Body of pancreas (tissue), 4 donors: ENCODE measurements at regions not wholly inside any gene's neighbourhood (a gene's known extent, or its start where the extent isn't known, plus 50 kb on each side); places are given as distances from the start of the nearest gene placed in this dataset.

ENCODE experiments used
- ATAC-seq: fragments of 150-250 bp; one replicate; pipeline ENCODE4 v1.9.1; 2016
- DNase-seq, 4 donors: peaks; one replicate each; pipeline ENCODE4 v3.0.0-alpha.2; 2019
- H3K27ac ChIP-seq, 4 donors: fragments of 200-600 bp; sonication (generic); 1 replicate in 3 of 4; 2 replicates in 1 of 4; pipeline versions ENCODE4 v1.5.1 to v1.6.1; 2016 to 2019; ENCODE audit warnings: mild to moderate bottlenecking in 1 of 4, mixed read lengths in 1 of 4, moderate library complexity in 1 of 4
- H3K27me3 ChIP-seq, 2 donors: fragments of 200-600 bp; sonication (generic); one replicate each; pipeline ENCODE4 v1.6.0; 2016; ENCODE audit warnings: mild to moderate bottlenecking in 1 of 2
- H3K36me3 ChIP-seq, 2 donors: fragments of 200-600 bp; sonication (generic); replicated peaks in 1 of 2; 2 replicates each; pipeline ENCODE4 v1.5.1; 2016; ENCODE audit warnings: low read depth in 2 of 2; ENCODE audit not compliant: insufficient read depth in 1 of 2
- H3K4me1 ChIP-seq: fragments of 200-600 bp; sonication (generic); one replicate; pipeline ENCODE4 v1.6.0; 2016
- H3K4me3 ChIP-seq, 2 donors: fragments of 200-600 bp; sonication (generic); 1 replicate in 1 of 2; 2 replicates in 1 of 2; pipeline ENCODE4 v1.5.1; 2016 to 2019
- H3K9me3 ChIP-seq, 3 donors: fragments of 200-600 bp; sonication (generic); 1 replicate in 2 of 3; 2 replicates in 1 of 3; pipeline ENCODE4 v1.5.1; 2016
- CTCF ChIP-seq, 7 experiments: fragments of 450-650 bp in 4 of 7; fragments of 200-600 bp in 3 of 7; sonication (generic) in 3 of 7; IDR thresholded peaks; one replicate each; pipeline ENCODE4 v1.5.1; 2016 to 2019; ENCODE audit warnings: antibody characterized with exemption in 7 of 7
- POLR2A ChIP-seq, 3 donors: fragments of 450-650 bp; IDR thresholded peaks; one replicate each; pipeline ENCODE4 v1.6.1; 2016; ENCODE audit warnings: antibody characterized with exemption in 3 of 3, mild to moderate bottlenecking in 2 of 3
- WGBS, 2 donors: methylation state at CpG; one replicate each; pipeline ENCODE4 v1.1.5; 2017; 5-methylcytosine and 5-hydroxymethylcytosine counted together
- intact Hi-C: fragments of 100-400 bp; cut with DNase I; formaldehyde crosslinking; loops from one replicate; pipeline ENCODE4 v1.15.1; 2023

DNA sequence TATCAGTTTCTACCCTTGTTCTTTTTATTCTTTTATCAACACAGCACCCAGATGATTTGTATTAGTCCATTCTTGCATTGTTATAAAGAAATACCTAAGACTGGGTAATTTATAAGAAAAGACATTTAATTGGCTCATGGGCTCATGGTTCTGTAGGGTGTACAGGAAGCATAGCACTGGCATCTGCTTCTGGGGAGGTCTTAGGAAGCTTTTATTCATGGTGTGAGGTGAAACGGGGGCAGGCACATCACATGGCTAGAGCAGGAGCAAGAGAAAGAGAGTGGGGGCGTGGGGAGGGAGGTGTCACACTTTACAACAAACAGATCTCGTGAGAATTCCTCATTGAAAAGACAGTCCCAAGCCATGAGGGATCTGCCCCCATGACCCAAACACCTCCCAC is 285.3 kb downstream of the SMARCA1 start:
- H3K27ac ChIP-seq: no peak overlapping the region
- TF ChIP-seq CTCF (IDR thresholded peaks at IDR 0.05) (no peak), POLR2A (IDR thresholded peaks at IDR 0.05) (no peak)
- ATAC-seq: no peak
- no peaks in the 10 kb centered on the region for H3K9me3 ChIP-seq
- H3K27me3 ChIP-seq: no peaks in the 10 kb centered on the region
- no peak for DNase-seq
- H3K4me1 ChIP-seq: no peaks in the 10 kb centered on the region
- intact Hi-C loops: no loop called here
- H3K36me3 ChIP-seq: no peaks in the 10 kb centered on the region
- 61 to 82% methylated on average over 3 of the region's 3 CpGs for WGBS, 2 donors
- H3K4me3 ChIP-seq: no peak overlapping the region

GRCh38 chrX:129235903-129236302 is 287.4 kb downstream of the SMARCA1 start:
- intact Hi-C loops: no loop called here
- H3K27ac ChIP-seq: no peak overlapping the region
- WGBS, 2 donors: 25 to 67% methylated on average over 1 of the region's 1 CpG
- no peaks in the 10 kb centered on the region for H3K36me3 ChIP-seq
- H3K27me3 ChIP-seq: no peaks in the 10 kb centered on the region
- DNase-seq (no peak), ATAC-seq (no peak)
- TF ChIP-seq CTCF (IDR thresholded peaks at IDR 0.05): no peak
- no peak for TF ChIP-seq POLR2A (IDR thresholded peaks at IDR 0.05)
- H3K4me3 ChIP-seq: no peak overlapping the region
- H3K9me3 ChIP-seq: no peaks in the 10 kb centered on the region
- no peaks in the 10 kb centered on the region for H3K4me1 ChIP-seq

DNA sequence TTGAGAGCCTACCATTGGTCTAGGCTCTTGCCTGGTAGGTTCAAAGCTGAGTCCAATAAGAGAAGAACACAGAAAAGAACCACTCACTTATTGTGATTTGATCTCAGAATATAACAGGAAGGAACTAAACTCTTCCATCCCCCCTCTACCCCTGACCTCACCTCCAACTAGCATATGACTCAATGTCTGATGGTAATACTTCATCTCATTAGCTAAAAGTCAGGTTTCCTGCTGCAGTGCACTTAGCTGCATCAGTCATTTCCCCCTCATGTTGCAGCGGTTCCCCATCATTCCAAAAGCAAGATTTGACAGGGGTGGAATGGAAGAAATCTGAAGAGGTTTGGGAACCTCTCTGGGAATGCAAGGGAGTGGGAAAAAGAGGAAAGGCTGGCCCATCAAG is 289.5 kb downstream of the SMARCA1 start:
- WGBS, 2 donors: 77 to 78% methylated on average over 1 of the region's 1 CpG
- Histone ChIP-seq H3K27me3 (no peaks in the 10 kb centered on the region), H3K9me3 (no peaks in the 10 kb centered on the region), H3K4me3 (no peak overlapping the region), H3K4me1 (no peaks in the 10 kb centered on the region), H3K27ac (no peak overlapping the region), H3K36me3 (no peaks in the 10 kb centered on the region)
- no peak for ATAC-seq
- TF ChIP-seq POLR2A (IDR thresholded peaks at IDR 0.05) (no peak), CTCF (IDR thresholded peaks at IDR 0.05) (no peak)
- no peak for DNase-seq
- intact Hi-C loops: no loop called here

DNA sequence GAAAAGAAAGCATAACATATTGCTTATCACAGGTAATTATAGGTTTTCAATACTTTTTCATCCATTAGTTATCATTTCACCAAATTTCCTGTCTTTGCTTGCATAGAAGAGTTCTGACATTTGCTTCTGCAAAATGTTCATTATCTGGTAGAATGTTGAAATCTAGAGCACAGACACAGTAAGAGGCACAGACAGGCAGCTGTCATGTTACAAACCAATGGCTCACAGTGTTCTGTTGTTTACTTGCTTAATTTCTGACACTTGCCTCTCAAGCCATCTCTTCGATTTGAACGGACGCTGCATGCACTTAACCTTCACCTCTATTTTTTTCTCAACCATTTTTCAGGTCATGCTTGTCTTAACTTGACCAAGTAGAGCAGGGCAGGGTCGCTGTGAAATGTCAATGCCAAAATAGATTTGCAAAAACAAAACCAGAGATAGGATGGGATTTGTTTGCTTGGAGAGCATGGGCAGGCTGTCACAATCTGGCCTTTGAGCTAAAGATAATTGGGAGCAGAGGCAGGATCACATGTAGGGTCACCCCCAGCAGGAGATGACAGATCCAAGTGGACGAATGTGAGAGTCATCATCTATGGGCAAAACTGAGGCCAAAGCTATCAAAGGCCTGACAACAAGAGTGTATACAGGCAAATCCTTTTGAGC is 292.3 kb downstream of the SMARCA1 start:
- ATAC-seq (no peak), DNase-seq (no peak)
- H3K36me3 ChIP-seq: no peaks in the 10 kb centered on the region
- H3K27ac ChIP-seq: no peak overlapping the region
- WGBS, 2 donors: 29 to 36% methylated on average over 5 of the region's 5 CpGs
- TF ChIP-seq POLR2A (IDR thresholded peaks at IDR 0.05) (no peak), CTCF (IDR thresholded peaks at IDR 0.05) (no peak)
- intact Hi-C loops: no loop called here
- H3K27me3 ChIP-seq: no peaks in the 10 kb centered on the region
- no peaks in the 10 kb centered on the region for H3K4me1 ChIP-seq
- no peaks in the 10 kb centered on the region for H3K9me3 ChIP-seq
- H3K4me3 ChIP-seq: no peak overlapping the region

DNA sequence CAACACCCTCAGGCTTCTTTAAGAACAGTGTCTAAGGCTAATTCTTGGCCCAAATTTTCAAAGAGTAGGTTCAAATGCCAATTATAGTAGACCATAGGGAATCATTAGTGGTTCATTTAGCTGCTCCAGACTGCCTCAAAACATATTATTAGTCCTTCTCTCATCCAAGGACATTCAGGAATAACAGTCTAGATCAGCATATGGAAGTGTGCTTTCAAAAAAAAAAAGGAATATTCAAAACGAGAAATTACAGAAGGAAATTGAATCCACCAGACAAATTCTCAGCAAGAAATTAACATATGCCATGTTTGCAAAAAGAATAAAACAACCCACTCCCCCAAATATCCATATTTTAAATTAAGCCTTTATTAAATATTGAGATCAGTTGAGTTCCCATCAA is 293.1 kb downstream of the SMARCA1 start:
- Histone ChIP-seq H3K36me3 (no peaks in the 10 kb centered on the region), H3K4me3 (no peak overlapping the region), H3K27me3 (no peaks in the 10 kb centered on the region), H3K4me1 (no peaks in the 10 kb centered on the region), H3K9me3 (no peaks in the 10 kb centered on the region), H3K27ac (no peak overlapping the region)
- WGBS, 2 donors: 23 to 29% methylated on average over 1 of the region's 1 CpG
- no peak for TF ChIP-seq POLR2A (IDR thresholded peaks at IDR 0.05)
- no peak for TF ChIP-seq CTCF (IDR thresholded peaks at IDR 0.05)
- intact Hi-C loops: no loop called here
- DNase-seq (no peak), ATAC-seq (no peak)
